Loucy (cell line): ENCODE measurements at regions not wholly inside any gene's neighbourhood (a gene's known extent, or its start where the extent isn't known, plus 50 kb on each side); places are given as distances from the start of the nearest gene placed in this dataset.

ENCODE experiments used
- H2AFZ ChIP-seq: fragments of 200-600 bp; sonication (generic); 2 replicates; pipeline ENCODE4 v1.6.0; 2016; ENCODE audit warnings: antibody characterized with exemption, mild to moderate bottlenecking, low read length, moderate library complexity
- H3F3A ChIP-seq: fragments of 200-600 bp; 2 replicates; pipeline ENCODE4 v1.6.0; 2016; ENCODE audit warnings: antibody characterized with exemption, low read depth, mild to moderate bottlenecking
- H3K27me3 ChIP-seq: fragments of 200-600 bp; sonication (generic); 2 replicates; pipeline ENCODE4 v1.6.1; 2014; ENCODE audit warnings: low read length, mild to moderate bottlenecking; ENCODE audit not compliant: insufficient read depth, poor library complexity, severe bottlenecking
- H3K36me3 ChIP-seq: fragments of 200-600 bp; sonication (generic); 2 replicates; pipeline ENCODE4 v1.6.1; 2016; ENCODE audit warnings: low read length; ENCODE audit not compliant: insufficient read depth
- H3K4me1 ChIP-seq: fragments of 200-600 bp; sonication (generic); 2 replicates; pipeline ENCODE4 v1.5.1; 2014; ENCODE audit warnings: low read length, mild to moderate bottlenecking; ENCODE audit not compliant: insufficient read depth, poor library complexity, severe bottlenecking
- H3K4me2 ChIP-seq: fragments of 200-600 bp; sonication (generic); 2 replicates; pipeline ENCODE4 v1.6.0; 2014; ENCODE audit warnings: antibody characterized with exemption, low read length, low read depth, mild to moderate bottlenecking; ENCODE audit not compliant: poor library complexity, severe bottlenecking
- H3K4me3 ChIP-seq: fragments of 200-600 bp; sonication (generic); 2 replicates; pipeline ENCODE4 v1.5.1; 2014; ENCODE audit warnings: low read length, mild to moderate bottlenecking, mixed read lengths; ENCODE audit not compliant: poor library complexity, severe bottlenecking
- H3K79me2 ChIP-seq: fragments of 200-600 bp; sonication (generic); 2 replicates; pipeline ENCODE4 v1.6.1; 2014; ENCODE audit warnings: low read length; ENCODE audit not compliant: insufficient read depth
- H3K9ac ChIP-seq: fragments of 200-600 bp; sonication (generic); 2 replicates; pipeline ENCODE4 v1.6.0; 2014; ENCODE audit warnings: mild to moderate bottlenecking, low read depth, low read length, moderate library complexity; ENCODE audit not compliant: poor library complexity, severe bottlenecking
- H3K9me2 ChIP-seq: fragments of 200-600 bp; sonication (generic); replicated peaks from 2 replicates; pipeline ENCODE4 v1.6.1; 2016; ENCODE audit warnings: low read depth, low read length, mixed read lengths
- H3K9me3 ChIP-seq: fragments of 200-600 bp; sonication (generic); 2 replicates; pipeline ENCODE4 v1.6.1; 2014; ENCODE audit warnings: mild to moderate bottlenecking, antibody characterized with exemption, low read length, low read depth; ENCODE audit not compliant: insufficient read depth
- H4K20me1 ChIP-seq: fragments of 200-600 bp; sonication (generic); 2 replicates; pipeline ENCODE4 v1.6.0; 2014; ENCODE audit warnings: antibody characterized with exemption, low read length, mild to moderate bottlenecking; ENCODE audit not compliant: insufficient read depth, poor library complexity, severe bottlenecking
- CTCF ChIP-seq: fragments of 200-600 bp; sonication (generic); conservative IDR thresholded peaks from 2 replicates; pipeline ENCODE4 v1.5.1; 2014; ENCODE audit warnings: mild to moderate bottlenecking, antibody characterized with exemption, low read length
- EZH2phosphoT487 ChIP-seq: fragments of 200-600 bp; IDR thresholded peaks from 2 replicates; pipeline ENCODE4 v1.6.1; 2018; ENCODE audit warnings: antibody characterized with exemption, mild to moderate bottlenecking, moderate library complexity, borderline replicate concordance

- TF ChIP-seq CTCF (no peak), EZH2phosphoT487 (no peak)
- H3K36me3 ChIP-seq = no peaks in the 10 kb centered on the region
- no peaks in the 10 kb centered on the region for H4K20me1 ChIP-seq
- no peak overlapping the region for H3K4me2 ChIP-seq
- H3K9me3 ChIP-seq = no peaks in the 10 kb centered on the region
- H3K9me2 ChIP-seq = no peaks in the 10 kb centered on the region
- no peak overlapping the region for H2AFZ ChIP-seq
- H3K4me3 ChIP-seq = no peak overlapping the region
- H3K27me3 ChIP-seq = no peaks in the 10 kb centered on the region
- no peak overlapping the region for H3K9ac ChIP-seq
- H3K4me1 ChIP-seq = no peaks in the 10 kb centered on the region
- no peaks in the 10 kb centered on the region for H3K79me2 ChIP-seq
- no peaks in the 10 kb centered on the region for H3F3A ChIP-seq
Observed at GRCh38 chr1:189524501-189524900, 953.2 kb downstream of the BRINP3 start.

GRCh38 chr1:189530162-189530561 is 947.5 kb downstream of the BRINP3 start:
- H3K9me3 ChIP-seq = no peaks in the 10 kb centered on the region

GRCh38 chr1:189538271-189538670 is 939.4 kb downstream of the BRINP3 start:
- TF ChIP-seq CTCF (no peak), EZH2phosphoT487 (no peak)
- no peak overlapping the region for H3K4me2 ChIP-seq
- H3K27me3 ChIP-seq = no peaks in the 10 kb centered on the region
- no peak overlapping the region for H2AFZ ChIP-seq
- H3K9ac ChIP-seq = no peak overlapping the region
- no peaks in the 10 kb centered on the region for H3K79me2 ChIP-seq
- H3K9me3 ChIP-seq = no peaks in the 10 kb centered on the region
- H3K4me3 ChIP-seq = no peak overlapping the region
- no peaks in the 10 kb centered on the region for H4K20me1 ChIP-seq
- no peaks in the 10 kb centered on the region for H3K9me2 ChIP-seq
- H3K36me3 ChIP-seq = no peaks in the 10 kb centered on the region
- no peaks in the 10 kb centered on the region for H3F3A ChIP-seq
- H3K4me1 ChIP-seq = no peaks in the 10 kb centered on the region

More at GRCh38 chr1:189530162-189530561, 947.5 kb downstream of the BRINP3 start:
- TF ChIP-seq CTCF (no peak), EZH2phosphoT487 (no peak)
- no peaks in the 10 kb centered on the region for H3K79me2 ChIP-seq
- H3K4me1 ChIP-seq = no peaks in the 10 kb centered on the region
- no peak overlapping the region for H2AFZ ChIP-seq
- no peak overlapping the region for H3K9ac ChIP-seq
- no peaks in the 10 kb centered on the region for H3F3A ChIP-seq
- no peak overlapping the region for H3K4me3 ChIP-seq
- no peak overlapping the region for H3K4me2 ChIP-seq
- no peaks in the 10 kb centered on the region for H3K36me3 ChIP-seq
- no peaks in the 10 kb centered on the region for H3K27me3 ChIP-seq
- no peaks in the 10 kb centered on the region for H4K20me1 ChIP-seq
- H3K9me2 ChIP-seq = no peaks in the 10 kb centered on the region
